Activated CD4-positive, alpha-beta T cell treated with anti-CD3 and anti-CD28 coated beads, Interleukin-10, Interleukin-2, amounts not matched to agents 100 ng/mL and 50 ng/mL, durations not matched to agents 16 hours and 8 hours (primary cell): ENCODE measurements at regions not wholly inside any gene's neighbourhood (a gene's known extent, or its start where the extent isn't known, plus 50 kb on each side); places are given as distances from the start of the nearest gene placed in this dataset.
"Not testable (repeated sequence)": the region's sequence is repeated elsewhere in the genome, so short reads cannot be mapped to it uniquely, and the experiment has no call there.

Source experiments
- DNase-seq: peaks from one replicate; pipeline ENCODE4 v3.0.0-alpha.2; 2020

DNA sequence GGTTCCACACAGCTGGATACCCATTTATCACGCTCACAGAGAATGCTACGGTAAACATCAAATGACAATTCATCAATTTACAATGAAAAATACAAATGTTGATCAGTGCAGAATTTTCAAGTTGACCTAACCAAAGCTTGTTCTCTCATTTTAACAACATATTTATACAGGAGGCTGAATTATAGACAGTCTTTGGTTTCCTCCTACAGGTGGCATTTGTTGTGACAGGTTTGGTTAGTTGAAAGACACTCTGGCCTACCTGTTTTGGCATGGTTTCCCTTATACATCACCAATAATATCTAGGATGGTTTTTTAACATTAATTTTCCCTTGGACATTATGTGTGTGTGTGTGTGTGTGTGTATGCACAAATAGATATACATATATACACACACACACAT is 642.5 kb upstream of the MMS22L start:
- no peak for DNase-seq

DNA sequence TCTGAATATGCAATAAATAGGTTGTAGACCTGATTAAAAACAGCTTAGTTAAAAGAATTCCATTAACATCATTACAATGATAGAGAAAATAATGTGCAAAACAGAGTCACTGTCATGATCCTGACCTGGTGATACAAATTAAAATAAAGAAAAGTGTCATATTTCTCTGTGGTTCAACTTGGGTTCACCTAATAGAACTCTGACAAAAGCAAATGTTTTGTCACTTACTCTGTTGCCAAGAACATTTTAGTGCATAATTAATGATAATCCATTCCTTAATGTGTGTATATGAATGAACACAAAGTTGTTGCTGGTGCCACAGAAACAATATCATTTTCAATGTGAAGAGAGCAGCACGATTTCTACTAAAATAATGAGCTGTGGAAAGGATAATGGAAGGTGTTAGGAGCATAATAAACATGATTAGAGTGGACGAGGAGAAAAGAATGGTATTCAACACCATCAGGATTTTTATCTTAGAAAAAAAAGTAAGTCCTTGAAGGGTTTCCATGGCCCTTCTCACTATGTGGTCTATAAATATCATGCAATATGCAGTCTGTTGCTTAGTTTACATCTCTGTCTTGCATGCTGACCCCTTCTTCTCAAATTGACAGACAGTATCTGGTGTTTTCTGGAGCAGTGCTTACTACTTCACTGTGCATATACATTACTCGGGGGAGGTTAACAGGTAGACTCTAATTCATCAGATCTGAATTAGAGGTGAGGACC is 656.6 kb upstream of the MMS22L start:
- DNase-seq: no peak

DNA sequence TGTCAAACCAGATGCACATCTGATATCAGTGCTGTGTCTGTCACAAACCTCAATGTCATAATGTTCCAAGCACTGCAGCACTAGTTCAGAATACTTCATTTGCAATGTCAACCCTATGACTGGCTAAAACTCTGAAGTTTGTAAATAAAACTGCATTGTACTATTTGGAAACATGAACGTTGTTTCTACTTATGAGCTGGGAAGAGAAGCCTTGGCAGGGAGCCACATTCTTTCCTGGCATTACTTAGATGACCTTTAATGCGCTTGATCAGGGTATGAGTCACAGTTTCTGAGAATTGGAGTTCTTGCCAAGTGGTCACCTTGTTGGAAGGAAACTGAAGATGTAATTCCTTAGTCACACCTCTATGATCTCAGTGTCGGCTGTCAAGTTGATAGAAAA is 664.8 kb upstream of the MMS22L start:
- DNase-seq: no peak

DNA sequence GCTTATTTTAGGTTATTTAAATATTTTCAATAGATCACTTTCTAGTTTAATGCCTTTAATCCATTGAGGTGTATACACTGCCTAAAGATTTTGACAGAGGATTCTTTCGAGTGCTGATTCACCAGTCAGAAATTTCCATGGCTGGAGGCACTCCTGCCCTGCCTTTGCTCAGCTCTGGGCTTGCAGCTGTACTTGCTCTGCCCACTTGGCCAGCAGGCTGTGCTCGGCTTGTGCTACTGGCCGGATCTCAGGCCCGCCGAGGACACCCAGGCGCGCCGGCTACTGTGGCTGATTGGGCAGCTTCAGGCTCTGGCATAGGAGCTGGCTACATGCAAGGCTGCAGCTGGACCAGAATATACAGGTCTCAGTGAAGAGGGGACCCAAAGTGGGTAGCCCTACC is 675.1 kb upstream of the MMS22L start:
- no peak for DNase-seq

DNA sequence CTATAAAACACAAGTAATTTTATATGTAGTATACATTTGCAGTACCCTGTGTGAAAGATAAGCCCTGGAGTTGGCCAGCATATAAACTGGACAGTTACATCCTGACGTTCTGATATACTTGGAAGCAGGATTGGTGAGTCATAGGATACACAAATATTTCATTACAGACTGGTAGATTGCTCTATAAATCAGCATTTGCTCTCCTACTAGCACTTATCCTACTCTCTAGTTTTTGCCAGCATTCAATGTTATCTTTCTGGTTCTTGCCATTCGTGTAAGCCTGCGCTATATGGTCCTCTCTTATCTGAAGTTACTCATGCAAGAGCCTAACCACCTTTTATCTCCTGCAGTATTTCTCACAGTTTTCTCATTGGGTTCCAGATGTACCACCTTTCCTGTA is 680.2 kb upstream of the MMS22L start:
- DNase-seq: no peak

DNA sequence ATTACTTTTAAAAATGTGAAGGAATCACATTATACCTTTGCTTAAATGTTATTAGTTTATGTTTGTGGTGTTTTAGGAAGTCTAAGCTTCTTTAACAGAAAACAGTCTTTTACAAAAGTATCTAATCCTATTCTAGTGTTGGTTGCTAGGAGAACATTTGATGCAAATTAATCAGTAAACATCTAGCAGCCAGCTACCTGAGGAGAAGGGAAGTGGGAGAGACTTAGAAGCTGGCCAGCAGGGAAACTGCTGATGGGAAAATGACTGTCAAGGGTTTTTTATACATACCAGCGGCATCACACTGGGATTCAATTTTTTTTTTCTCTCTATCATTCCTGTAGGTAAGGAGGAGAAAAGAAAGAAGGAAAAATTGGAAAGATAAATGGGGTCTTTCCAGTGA is 686.0 kb upstream of the MMS22L start:
- DNase-seq: no peak

DNA sequence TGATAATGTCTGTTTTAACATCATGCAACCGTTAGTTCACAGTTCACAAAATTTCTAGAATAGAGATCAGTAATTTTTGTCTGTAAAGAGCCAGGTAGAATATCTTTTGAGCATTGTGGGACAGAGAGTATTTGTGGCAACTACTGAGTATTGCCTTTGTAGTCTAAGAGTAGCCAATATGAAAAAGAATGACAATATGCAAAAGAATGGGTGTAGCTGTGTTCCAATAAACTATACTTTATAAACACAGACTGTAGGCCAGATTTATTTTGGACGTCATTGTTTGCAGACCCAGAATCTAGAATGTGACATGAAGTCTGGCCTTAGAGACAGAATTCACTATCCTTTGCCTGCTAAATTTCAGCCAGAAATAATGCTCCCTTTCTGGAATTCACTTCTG is 694.1 kb upstream of the MMS22L start:
- DNase-seq: no peak

DNA sequence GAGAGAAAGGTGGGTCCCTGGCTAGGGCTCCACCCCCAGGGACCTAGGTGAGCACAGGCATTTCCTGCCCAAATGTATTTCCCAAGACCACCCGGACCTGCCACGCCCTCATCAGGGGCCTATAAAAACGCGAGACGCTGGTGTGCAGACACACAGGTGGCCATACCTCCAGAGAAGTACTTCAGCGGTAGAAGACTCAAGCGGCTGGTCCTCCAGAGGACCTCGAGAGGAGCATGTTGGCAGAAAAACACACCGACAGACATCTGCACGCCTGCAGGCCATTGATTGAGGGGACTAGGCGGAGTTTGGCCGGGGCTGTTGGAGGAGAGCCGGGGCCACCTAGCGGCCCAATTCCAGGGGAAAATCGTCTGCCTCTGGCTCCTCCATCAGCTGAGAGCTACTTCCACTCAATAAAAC is 695.8 kb upstream of the MMS22L start:
- no peak for DNase-seq

DNA sequence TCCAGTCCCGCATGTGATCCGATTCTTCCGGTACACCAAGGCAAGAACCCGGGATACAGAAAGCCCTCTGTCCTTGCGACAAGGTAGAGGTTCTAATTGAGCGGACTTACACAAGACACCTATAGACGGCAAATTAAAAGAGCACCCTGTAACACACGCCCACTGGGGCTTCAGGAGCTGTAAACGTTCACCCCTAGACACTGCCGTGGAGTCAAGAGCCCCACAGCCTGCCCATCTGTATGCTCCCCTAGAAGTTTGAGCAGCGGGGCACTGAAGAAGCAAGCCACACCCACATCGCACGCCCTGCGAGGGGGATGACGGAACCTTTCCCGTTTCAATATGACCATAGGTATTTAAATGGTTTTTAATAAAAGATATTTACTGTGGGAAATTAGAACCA is 696.3 kb upstream of the MMS22L start:
- DNase-seq: not testable (repeated sequence)

DNA sequence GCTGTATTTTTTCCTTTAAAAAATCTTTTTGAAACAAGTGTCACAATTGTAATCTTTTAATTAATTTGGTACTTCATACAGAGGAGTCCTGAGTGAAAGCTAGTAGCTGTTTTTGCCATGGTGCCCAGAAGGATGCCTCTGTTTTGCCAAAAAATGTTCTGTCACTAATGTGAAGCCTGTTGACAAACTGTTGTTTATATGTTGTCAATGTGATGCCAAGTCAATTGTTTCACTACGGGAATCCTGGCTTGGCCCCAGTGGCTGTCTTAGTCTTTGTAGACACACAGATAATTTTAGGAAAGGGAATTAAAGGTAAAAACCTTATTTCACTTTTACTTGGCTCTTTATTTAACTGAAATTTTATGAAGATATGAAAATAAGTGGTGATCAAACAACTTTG is 706.4 kb upstream of the MMS22L start:
- no peak for DNase-seq

DNA sequence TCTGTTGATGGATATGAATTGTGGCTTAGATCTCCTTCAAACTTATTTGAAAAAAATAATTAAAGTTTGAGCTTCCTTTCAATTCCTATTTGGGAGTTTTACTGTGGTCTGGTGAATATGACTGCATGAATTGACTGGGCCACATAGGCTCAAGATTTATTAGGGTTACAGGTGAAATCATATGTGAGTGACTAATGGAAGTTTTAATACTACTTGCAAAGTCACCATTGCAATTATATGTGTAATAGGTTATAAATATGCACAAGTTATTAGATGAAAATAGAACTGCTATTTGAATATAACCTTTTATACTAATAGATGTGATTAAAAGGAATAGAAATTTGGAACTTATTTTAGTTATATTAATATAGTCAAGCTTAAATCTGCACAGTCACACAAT is 712.1 kb upstream of the MMS22L start:
- DNase-seq: no peak

DNA sequence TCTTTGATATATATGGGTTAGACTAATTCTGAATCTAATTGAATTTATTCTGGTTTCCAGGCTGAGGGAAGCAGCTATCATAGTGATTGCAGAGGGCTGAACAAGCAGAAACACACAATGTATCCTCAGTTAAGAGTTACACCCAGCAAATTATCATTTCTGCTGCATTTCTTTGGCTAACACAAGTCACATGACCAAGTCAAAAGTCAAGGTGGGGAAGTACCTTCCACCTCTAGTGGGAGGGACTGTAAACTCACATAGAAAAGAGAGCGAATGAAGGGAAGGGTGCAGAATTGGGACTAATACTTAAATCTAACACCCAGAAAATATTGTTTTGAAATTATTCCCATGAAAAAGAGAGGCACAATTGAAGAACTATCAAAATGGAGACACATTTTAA is 719.7 kb upstream of the MMS22L start:
- DNase-seq: no peak

DNA sequence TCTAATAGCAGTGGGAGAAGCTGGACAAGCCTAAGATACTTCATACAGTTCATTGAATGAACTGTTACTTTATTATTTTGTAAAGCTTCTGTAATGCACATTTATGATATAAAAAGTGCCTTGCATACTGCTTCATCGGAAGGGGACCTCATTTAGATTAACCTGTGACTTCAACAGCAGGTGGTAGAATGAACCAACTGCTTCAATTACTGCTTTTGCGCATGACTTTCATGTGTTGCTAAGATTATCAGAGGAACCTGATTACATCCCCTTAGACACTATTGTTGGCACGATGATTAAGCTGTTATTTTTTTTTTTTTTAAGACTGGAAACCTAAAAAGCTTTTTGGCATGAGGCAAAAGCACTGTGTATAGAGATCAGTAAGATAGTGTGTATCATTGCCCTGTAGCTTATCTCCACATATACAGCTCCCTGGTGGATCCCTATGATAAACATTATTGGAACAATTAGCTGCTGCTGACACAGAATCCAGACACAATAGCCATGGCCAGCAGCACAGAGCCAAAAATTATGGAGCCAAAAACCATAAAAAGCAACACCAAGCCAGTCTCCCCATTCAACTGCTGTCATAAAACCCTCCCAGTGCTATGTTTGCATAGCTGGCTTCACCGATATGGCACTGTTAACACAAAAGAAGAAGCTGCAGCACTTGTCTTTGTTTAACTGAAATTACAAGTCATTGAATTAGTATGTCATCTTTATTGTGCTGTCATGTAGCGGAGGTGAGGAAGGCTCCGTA is 731.6 kb upstream of the MMS22L start:
- no peak for DNase-seq

DNA sequence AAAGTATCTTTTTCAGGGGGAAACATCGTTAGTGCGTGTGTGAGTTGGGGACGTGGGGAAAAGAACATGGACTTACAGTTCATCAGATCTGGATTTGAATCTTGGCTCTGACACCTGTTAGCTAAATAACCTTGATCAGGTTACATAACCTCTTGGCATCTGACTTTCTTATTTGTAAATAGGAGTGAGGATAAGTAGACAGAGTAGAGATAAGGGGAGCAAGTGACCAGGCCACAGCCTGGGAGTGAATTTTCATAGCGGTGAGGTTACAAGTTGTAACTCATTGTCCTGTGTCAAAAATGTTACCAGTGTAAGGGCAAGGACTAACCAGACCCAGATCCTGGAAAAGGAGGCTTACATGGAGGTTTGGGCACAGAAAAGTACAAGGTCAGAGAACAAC is 733.5 kb upstream of the MMS22L start:
- no peak for DNase-seq

DNA sequence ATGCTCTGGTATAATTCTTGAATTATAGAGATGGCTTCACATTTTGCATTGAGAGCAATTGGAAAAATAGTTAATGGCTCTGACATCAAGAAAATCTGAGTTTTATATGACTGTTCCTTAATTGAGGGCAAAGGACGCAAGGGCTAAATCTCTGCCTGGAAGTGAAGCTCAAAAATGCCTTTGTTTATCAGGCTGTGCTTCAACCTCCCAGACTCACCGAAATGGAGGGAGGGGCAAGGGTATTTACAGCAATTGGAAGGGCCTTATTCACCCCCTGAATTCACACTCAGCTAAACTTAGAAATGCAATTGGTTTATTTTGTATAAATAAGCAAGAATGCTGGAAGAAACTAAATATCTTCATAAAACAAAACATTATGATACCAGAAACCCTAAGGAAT is 737.2 kb upstream of the MMS22L start:
- DNase-seq: no peak

DNA sequence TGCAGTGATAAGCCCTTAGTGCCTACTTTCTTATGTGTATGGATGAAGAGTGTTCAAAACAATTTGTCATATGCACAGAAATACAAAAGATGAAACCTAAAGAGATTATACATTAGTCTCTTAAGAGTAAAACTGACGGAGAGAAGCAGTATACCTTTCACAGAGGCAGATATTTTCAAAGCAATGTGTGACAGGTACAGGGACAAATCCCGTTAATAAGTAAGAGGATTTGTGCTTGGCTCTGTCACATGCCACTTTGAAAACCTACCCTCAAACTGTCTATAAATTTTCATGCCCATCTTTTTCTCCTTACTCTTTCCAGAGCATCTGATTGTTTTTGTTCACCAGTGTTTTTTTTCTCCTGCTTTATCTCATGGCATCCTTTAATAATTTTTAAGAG is 741.3 kb upstream of the MMS22L start:
- DNase-seq: no peak

DNA sequence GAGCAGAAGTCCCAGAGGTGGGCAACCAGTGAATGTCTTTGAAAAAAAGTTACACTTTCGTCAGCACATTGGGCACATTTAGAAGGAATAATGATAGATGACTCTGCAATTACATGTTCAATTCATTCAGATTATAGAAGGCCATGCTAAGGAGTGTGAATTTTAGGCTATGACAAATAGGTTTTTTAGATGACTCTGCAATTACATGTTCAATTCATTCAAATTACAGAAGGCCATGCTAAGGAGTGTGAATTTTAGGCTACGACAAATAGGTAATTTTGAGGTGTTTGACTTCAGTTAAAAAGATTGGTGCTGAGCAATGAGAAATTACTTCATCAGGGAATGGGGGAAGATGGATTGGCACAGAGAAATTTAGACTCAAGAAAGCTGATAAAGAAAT is 744.9 kb upstream of the MMS22L start:
- no peak for DNase-seq

DNA sequence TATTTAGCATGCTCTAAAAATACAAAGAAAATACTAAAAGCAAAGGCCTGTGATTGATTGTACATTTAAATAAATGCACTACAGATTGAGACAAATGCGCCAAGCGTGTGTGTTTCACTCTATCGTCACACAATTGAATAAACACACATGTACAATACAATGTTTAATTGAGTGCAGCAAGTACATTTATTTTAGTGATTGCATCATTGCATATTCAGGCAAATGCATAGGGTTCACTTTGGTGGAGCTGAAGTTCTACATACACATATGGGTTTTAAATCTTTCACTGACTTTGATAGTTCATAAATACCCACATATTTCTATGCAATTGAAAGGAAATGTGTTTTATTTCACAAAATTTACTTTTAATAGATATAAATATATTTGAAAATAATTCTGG is 750.6 kb upstream of the MMS22L start:
- DNase-seq: no peak

DNA sequence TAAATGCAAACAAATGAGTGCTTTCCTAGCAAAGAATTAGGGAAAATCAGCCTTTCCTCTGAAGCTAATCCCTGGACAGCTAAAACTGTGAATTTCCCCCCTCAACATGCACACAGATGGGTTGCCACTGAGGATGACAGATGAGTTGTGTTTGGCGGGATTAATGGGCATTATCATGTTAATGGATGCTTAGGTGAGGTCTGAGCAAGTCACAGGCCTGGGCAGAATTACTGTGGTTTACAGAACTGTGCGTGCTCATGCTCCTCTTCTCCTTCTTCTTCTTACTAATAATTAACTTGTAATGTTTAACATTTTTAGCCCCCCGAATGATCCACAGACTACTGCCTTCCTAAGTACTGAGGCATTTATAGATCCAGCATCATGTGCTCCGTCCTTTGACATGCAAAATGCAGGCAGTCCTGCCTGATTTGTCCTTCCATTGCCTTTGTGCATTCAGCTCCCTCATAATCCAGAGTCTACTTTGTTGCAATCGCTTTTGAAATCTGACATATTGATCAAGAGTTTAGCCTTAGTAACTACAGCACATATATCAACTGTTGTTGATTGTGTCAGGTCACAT is 753.4 kb upstream of the MMS22L start:
- DNase-seq: no peak

DNA sequence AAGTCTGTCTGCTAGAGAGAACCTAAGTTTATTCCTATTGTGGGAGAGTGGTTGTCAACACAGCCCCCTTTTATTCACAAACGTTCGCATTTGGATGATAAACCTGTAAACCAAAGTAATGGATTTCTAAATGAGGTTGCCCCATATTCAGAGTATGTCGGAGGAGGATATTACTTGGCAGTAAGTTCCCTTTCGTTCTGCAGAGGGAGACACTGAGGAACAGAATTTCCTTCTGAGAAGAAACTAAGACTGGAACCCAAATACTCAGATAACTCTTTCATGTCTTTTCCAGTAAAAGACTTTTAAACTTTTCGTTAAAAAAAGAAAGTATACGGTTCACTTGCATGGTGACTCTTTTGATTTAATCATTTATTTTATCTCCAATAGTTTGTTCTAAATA is 754.6 kb upstream of the MMS22L start:
- no peak for DNase-seq

DNA sequence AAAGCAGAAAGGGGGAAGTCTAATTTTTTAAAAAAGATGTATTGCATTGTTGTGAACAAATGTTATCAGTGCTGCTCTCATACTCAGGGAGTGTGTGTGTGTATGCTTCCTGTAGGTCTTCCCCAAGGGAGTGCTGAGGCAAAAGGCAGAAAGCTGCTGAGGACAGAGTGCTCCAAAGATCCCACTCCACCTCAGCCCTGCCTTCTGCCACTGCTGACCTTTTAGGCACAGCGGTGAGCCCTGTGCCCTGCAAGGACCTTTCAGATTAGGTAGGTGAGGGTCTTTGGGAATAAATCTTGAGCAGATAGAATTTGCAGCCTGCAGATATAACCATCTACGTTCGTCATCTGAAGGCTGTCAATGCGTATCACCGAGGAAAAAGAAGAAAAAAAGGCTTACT is 756.4 kb upstream of the MMS22L start:
- DNase-seq: no peak

DNA sequence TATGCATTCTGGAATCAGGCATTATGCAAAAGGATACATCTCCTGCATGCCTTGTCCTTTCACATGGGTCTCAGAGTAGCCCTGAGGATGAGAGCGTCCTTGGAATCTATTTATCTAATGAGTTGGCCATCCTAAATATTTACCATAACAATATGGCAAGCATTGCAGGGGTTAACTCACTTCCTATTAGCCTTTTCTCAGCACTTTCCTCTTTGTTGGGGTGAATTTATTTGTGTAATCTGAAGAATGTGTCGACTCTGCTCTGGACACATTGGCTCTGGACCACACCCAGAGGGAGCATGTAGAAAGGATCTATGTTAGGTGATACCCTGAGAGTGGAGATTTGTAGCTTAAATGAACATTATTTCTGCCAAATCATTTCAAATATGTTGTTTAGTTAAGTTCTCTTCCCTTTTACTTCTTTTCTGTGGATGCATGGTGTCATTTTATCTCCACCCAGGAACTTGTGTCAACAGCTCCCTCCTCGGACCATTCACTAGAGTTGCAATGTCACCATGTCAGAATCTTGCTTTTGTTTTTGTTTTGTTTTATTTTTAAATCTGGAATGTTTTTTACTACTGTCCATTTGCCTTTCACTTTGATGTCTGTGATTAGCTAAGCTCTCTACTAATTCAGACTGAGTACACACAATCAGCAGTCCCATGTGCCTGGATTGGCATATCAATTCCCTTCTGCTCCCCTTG is 757.0 kb upstream of the MMS22L start:
- DNase-seq: no peak

DNA sequence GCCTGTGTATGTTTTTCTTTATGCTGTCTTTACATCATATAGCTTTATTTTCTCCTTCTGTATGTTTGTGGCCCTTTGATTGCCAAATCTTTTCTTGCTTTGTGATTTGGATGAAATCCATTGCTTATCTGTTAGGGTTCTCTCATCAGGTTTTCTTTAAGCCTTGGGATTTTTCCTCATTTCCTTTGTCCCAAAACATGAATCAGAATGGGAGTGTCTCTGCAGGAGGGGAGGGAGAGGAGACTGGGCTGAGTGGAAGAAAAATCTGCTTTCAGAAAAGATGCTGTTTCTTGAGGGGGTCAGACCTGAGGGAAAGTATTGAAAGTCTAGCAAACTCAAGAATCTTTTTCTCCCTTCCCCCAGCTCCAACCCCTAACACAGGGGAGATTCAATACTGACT is 758.0 kb upstream of the MMS22L start:
- no peak for DNase-seq

DNA sequence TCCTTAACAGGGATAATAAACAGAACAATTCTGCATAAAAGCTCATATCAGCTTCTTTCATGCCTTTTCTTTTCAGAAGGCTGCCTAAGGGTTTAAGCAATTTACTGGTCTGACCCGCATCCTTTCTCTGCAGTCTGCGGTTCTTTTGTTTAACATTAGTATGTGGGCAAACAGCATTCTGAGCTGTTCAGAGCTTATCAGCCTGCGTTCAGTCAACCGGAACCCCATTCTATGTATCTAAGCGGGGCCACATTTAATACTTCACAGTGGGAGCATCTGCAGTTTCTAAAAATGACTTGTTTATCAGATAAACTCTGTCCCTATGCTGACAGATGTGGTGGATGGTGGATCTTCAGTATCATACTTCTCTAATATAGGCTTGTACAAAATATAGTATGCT is 758.9 kb upstream of the MMS22L start:
- no peak for DNase-seq
